MM.1S (cell line): ENCODE measurements at regions not wholly inside any gene's neighbourhood (a gene's known extent, or its start where the extent isn't known, plus 50 kb on each side); places are given as distances from the start of the nearest gene placed in this dataset.

ENCODE experiments used
- DNase-seq: peaks from one replicate; pipeline ENCODE4 v3.0.0-alpha.2; 2015
- H2AFZ ChIP-seq: fragments of 300-600 bp; sonication (generic); 2 replicates; pipeline ENCODE4 v1.6.0; 2016; ENCODE audit warnings: antibody characterized with exemption, low read length
- H3F3A ChIP-seq: fragments of 300-600 bp; sonication (generic); 2 replicates; pipeline ENCODE4 v1.6.1; 2016; ENCODE audit warnings: mild to moderate bottlenecking, antibody characterized with exemption, low read length, moderate library complexity, mixed read lengths; ENCODE audit not compliant: insufficient read depth
- H3K27ac ChIP-seq: fragments of 300-600 bp; sonication (generic); 2 replicates; pipeline ENCODE4 v1.5.1; 2016; ENCODE audit warnings: mild to moderate bottlenecking, low read length
- H3K27me3 ChIP-seq: fragments of 300-600 bp; sonication (generic); replicated peaks from 2 replicates; pipeline ENCODE4 v1.6.0; 2016; ENCODE audit warnings: low read length; ENCODE audit not compliant: insufficient read depth
- H3K36me3 ChIP-seq: fragments of 300-600 bp; sonication (generic); replicated peaks from 2 replicates; pipeline ENCODE4 v1.6.1; 2016; ENCODE audit warnings: mild to moderate bottlenecking, low read length, mixed read lengths; ENCODE audit not compliant: insufficient read depth
- H3K4me1 ChIP-seq: fragments of 300-600 bp; sonication (generic); 2 replicates; pipeline ENCODE4 v1.6.1; 2016; ENCODE audit warnings: low read length, mixed read lengths
- H3K4me2 ChIP-seq: fragments of 300-600 bp; sonication (generic); 2 replicates; pipeline ENCODE4 v1.6.0; 2016; ENCODE audit warnings: low read depth, low read length
- H3K4me3 ChIP-seq: fragments of 300-600 bp; sonication (generic); 2 replicates; pipeline ENCODE4 v1.5.1; 2016; ENCODE audit warnings: low read length, mixed read lengths
- H3K79me2 ChIP-seq: fragments of 300-600 bp; sonication (generic); 2 replicates; pipeline ENCODE4 v1.6.1; 2016; ENCODE audit warnings: mixed run types, low read length, mixed read lengths
- H3K9ac ChIP-seq: fragments of 300-600 bp; sonication (generic); 2 replicates; pipeline ENCODE4 v1.6.1; 2016; ENCODE audit warnings: low read length, mixed read lengths
- H3K9me2 ChIP-seq: fragments of 300-600 bp; sonication (generic); replicated peaks from 2 replicates; pipeline ENCODE4 v1.6.1; 2016; ENCODE audit warnings: mild to moderate bottlenecking, low read length, mixed read lengths; ENCODE audit not compliant: insufficient read depth
- H3K9me3 ChIP-seq: fragments of 300-600 bp; sonication (generic); replicated peaks from 2 replicates; pipeline ENCODE4 v1.6.1; 2016; ENCODE audit warnings: mild to moderate bottlenecking, low read length, mixed read lengths; ENCODE audit not compliant: insufficient read depth
- H4K20me1 ChIP-seq: fragments of 300-600 bp; sonication (generic); 2 replicates; pipeline ENCODE4 v1.6.1; 2016; ENCODE audit warnings: mild to moderate bottlenecking, low read length, moderate library complexity, mixed read lengths; ENCODE audit not compliant: insufficient read depth
- EZH2 ChIP-seq: fragments of 300-600 bp; sonication (generic); optimal IDR thresholded peaks from 2 replicates; pipeline ENCODE3; 2017; ENCODE audit warnings: low read depth, mild to moderate bottlenecking, antibody characterized with exemption, low read length, mixed read lengths
- EZH2phosphoT487 ChIP-seq: fragments of 300-600 bp; sonication (generic); IDR thresholded peaks from 2 replicates; pipeline ENCODE4 v1.6.1; 2018; ENCODE audit warnings: antibody characterized with exemption, low read length
- TF ChIP-seq, protein P1 (sequence below): fragments of 300-600 bp; sonication (generic); IDR thresholded peaks from 2 replicates; pipeline ENCODE4 v1.5.1; 2016; ENCODE audit warnings: antibody characterized with exemption, low read length, mixed read lengths

- Histone ChIP-seq H3K27ac (no peak overlapping the region), H3K4me1 (no peaks in the 10 kb centered on the region), H3F3A (no peaks in the 10 kb centered on the region), H3K4me3 (no peak overlapping the region), H3K9me3 (no peaks in the 10 kb centered on the region), H3K4me2 (no peak overlapping the region), H4K20me1 (no peaks in the 10 kb centered on the region), H3K79me2 (no peaks in the 10 kb centered on the region), H3K36me3 (no peaks in the 10 kb centered on the region), H2AFZ (no peak overlapping the region), H3K9ac (no peak overlapping the region), H3K9me2 (no peaks in the 10 kb centered on the region), H3K27me3 (no peaks in the 10 kb centered on the region)
- DNase-seq, result no peak
- TF ChIP-seq, protein P1, sequence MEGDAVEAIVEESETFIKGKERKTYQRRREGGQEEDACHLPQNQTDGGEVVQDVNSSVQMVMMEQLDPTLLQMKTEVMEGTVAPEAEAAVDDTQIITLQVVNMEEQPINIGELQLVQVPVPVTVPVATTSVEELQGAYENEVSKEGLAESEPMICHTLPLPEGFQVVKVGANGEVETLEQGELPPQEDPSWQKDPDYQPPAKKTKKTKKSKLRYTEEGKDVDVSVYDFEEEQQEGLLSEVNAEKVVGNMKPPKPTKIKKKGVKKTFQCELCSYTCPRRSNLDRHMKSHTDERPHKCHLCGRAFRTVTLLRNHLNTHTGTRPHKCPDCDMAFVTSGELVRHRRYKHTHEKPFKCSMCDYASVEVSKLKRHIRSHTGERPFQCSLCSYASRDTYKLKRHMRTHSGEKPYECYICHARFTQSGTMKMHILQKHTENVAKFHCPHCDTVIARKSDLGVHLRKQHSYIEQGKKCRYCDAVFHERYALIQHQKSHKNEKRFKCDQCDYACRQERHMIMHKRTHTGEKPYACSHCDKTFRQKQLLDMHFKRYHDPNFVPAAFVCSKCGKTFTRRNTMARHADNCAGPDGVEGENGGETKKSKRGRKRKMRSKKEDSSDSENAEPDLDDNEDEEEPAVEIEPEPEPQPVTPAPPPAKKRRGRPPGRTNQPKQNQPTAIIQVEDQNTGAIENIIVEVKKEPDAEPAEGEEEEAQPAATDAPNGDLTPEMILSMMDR, result no peak
- no peak for TF ChIP-seq EZH2
- no peak for TF ChIP-seq EZH2phosphoT487
These were observed 1137.0 kb downstream of the PCDH18 start for GRCh38 chr4:136395212-136395722.

- no peak overlapping the region for H3K4me2 ChIP-seq
- no peak overlapping the region for H3K4me3 ChIP-seq
- no peaks in the 10 kb centered on the region for H3K36me3 ChIP-seq
- no peak overlapping the region for H2AFZ ChIP-seq
- H3K9me2 ChIP-seq, result no peaks in the 10 kb centered on the region
- no peak for DNase-seq
- no peaks in the 10 kb centered on the region for H3K4me1 ChIP-seq
- H3K27ac ChIP-seq, result no peak overlapping the region
- H3K9ac ChIP-seq, result no peak overlapping the region
- H3K9me3 ChIP-seq, result no peaks in the 10 kb centered on the region
- H3F3A ChIP-seq, result no peaks in the 10 kb centered on the region
- no peaks in the 10 kb centered on the region for H4K20me1 ChIP-seq
- H3K79me2 ChIP-seq, result no peaks in the 10 kb centered on the region
- TF ChIP-seq, protein P1, result no peak
- TF ChIP-seq EZH2, result no peak
- no peak for TF ChIP-seq EZH2phosphoT487
- H3K27me3 ChIP-seq, result no peaks in the 10 kb centered on the region
These were observed 1139.7 kb downstream of the PCDH18 start for GRCh38 chr4:136392576-136392975.

- Histone ChIP-seq H3K4me2 (no peak overlapping the region), H4K20me1 (no peaks in the 10 kb centered on the region), H3K9me2 (no peaks in the 10 kb centered on the region), H2AFZ (no peak overlapping the region), H3K9me3 (no peaks in the 10 kb centered on the region), H3K4me1 (no peaks in the 10 kb centered on the region), H3K9ac (no peak overlapping the region), H3F3A (no peaks in the 10 kb centered on the region), H3K79me2 (no peaks in the 10 kb centered on the region), H3K27me3 (no peaks in the 10 kb centered on the region), H3K4me3 (no peak overlapping the region), H3K27ac (no peak overlapping the region), H3K36me3 (no peaks in the 10 kb centered on the region)
- TF ChIP-seq, protein P1, result no peak
- TF ChIP-seq EZH2phosphoT487, result no peak
- TF ChIP-seq EZH2, result no peak
- DNase-seq, result no peak
These were observed 1141.5 kb downstream of the PCDH18 start for GRCh38 chr4:136390824-136391223.
